CD4-positive, alpha-beta T cell treated with Interleukin-12 subunit alpha and Interleukin-12 subunit beta, for 1 hour (primary cell): ENCODE measurements at regions not wholly inside any gene's neighbourhood (a gene's known extent, or its start where the extent isn't known, plus 50 kb on each side); places are given as distances from the start of the nearest gene placed in this dataset.

Source experiments
- DNase-seq: peaks from one replicate; pipeline ENCODE4 v3.0.0-alpha.2; 2020

- no peak for DNase-seq
Measured at GRCh38 chr2:133817680-133818566, 249.7 kb upstream of the NCKAP5 start.

- DNase-seq, result no peak
Measured at GRCh38 chr2:133818661-133819060, 250.4 kb upstream of the NCKAP5 start.

GRCh38 chr2:133819906-133820305, 251.6 kb upstream of the NCKAP5 start:
- no peak for DNase-seq

- DNase-seq, result no peak
Measured at GRCh38 chr2:133821107-133821760, 253.0 kb upstream of the NCKAP5 start.

GRCh38 chr2:133822517-133823225, 254.4 kb upstream of the NCKAP5 start:
- no peak for DNase-seq

- DNase-seq, result no peak
Measured at GRCh38 chr2:133823226-133823550, 254.9 kb upstream of the NCKAP5 start.

GRCh38 chr2:133824869-133825268, 256.6 kb upstream of the NCKAP5 start:
- no peak for DNase-seq

- no peak for DNase-seq
Measured at GRCh38 chr2:133825778-133826177, 257.5 kb upstream of the NCKAP5 start.

- no peak for DNase-seq
Measured at GRCh38 chr2:133828913-133829312, 260.6 kb upstream of the NCKAP5 start.

GRCh38 chr2:133829450-133830020, 261.3 kb upstream of the NCKAP5 start:
- DNase-seq, result no peak

- DNase-seq, result no peak
Measured at GRCh38 chr2:133833746-133834145, 265.5 kb upstream of the NCKAP5 start.

GRCh38 chr2:133835821-133836619, 267.8 kb upstream of the NCKAP5 start:
- DNase-seq, result no peak

GRCh38 chr2:133836691-133837345, 268.6 kb upstream of the NCKAP5 start:
- no peak for DNase-seq

- DNase-seq, result no peak
Measured at GRCh38 chr2:133837441-133838094, 269.3 kb upstream of the NCKAP5 start.

GRCh38 chr2:133838642-133839365, 270.5 kb upstream of the NCKAP5 start:
- DNase-seq, result no peak

GRCh38 chr2:133839677-133840076, 271.4 kb upstream of the NCKAP5 start:
- DNase-seq, result no peak

GRCh38 chr2:133840761-133841160, 272.5 kb upstream of the NCKAP5 start:
- DNase-seq, result no peak

- no peak for DNase-seq
Measured at GRCh38 chr2:133841900-133842299, 273.6 kb upstream of the NCKAP5 start.

GRCh38 chr2:133842446-133842845, 274.2 kb upstream of the NCKAP5 start:
- no peak for DNase-seq

- DNase-seq, result no peak
Measured at GRCh38 chr2:133843091-133843490, 274.8 kb upstream of the NCKAP5 start.

- no peak for DNase-seq
Measured at GRCh38 chr2:133843551-133843950, 275.3 kb upstream of the NCKAP5 start.
